22Rv1 (cell line): ENCODE measurements at regions not wholly inside any gene's neighbourhood (a gene's known extent, or its start where the extent isn't known, plus 50 kb on each side); places are given as distances from the start of the nearest gene placed in this dataset.

Experiments used
- ZFX ChIP-seq: fragments of 450-650 bp; IDR thresholded peaks from 2 replicates; pipeline ENCODE4 v1.6.1; 2017; ENCODE audit warnings: antibody characterized with exemption, borderline replicate concordance
- TF ChIP-seq, protein P1 (sequence below): fragments of 450-650 bp; IDR thresholded peaks from 2 replicates; pipeline ENCODE4 v1.5.1; 2017; ENCODE audit warnings: mild to moderate bottlenecking

DNA sequence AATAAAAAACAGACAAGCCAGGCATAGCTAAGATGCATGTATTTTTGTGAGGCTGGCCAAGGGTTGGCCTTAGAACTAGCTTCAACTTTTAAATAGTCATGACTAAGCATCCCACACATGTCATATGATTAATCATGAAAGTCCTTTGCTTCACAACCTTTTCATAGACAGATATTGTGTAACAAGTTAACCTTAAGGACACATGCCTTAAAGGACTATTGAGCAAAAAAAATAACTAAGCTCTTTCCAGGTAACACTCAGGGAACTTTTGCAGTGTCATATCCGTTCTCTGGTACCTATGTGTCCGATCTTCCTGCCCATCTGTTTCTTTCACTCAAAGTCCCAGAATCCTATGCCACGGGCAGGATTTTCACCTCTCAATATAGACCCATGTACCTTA is 498.4 kb downstream of the STK39 start:
- TF ChIP-seq, protein P1, sequence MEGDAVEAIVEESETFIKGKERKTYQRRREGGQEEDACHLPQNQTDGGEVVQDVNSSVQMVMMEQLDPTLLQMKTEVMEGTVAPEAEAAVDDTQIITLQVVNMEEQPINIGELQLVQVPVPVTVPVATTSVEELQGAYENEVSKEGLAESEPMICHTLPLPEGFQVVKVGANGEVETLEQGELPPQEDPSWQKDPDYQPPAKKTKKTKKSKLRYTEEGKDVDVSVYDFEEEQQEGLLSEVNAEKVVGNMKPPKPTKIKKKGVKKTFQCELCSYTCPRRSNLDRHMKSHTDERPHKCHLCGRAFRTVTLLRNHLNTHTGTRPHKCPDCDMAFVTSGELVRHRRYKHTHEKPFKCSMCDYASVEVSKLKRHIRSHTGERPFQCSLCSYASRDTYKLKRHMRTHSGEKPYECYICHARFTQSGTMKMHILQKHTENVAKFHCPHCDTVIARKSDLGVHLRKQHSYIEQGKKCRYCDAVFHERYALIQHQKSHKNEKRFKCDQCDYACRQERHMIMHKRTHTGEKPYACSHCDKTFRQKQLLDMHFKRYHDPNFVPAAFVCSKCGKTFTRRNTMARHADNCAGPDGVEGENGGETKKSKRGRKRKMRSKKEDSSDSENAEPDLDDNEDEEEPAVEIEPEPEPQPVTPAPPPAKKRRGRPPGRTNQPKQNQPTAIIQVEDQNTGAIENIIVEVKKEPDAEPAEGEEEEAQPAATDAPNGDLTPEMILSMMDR = no peak
- TF ChIP-seq ZFX = no peak
